B cell (primary cell): ENCODE measurements at regions not wholly inside any gene's neighbourhood (a gene's known extent, or its start where the extent isn't known, plus 50 kb on each side); places are given as distances from the start of the nearest gene placed in this dataset.

Source experiments
- ATAC-seq: fragments of 200-7000 bp; cut with Tn5 transposase; one replicate; pipeline ENCODE4 v1.10.0; 2021; ENCODE audit warnings: low read depth, mild to moderate bottlenecking, moderate number of reproducible peaks, moderate library complexity
- CTCF ChIA-PET: fragments of 350-600 bp; sonication (Branson Sonifier 250); formaldehyde crosslinking; loops from one replicate; lab custom pipeline; 2021; ENCODE audit warnings: antibody characterized with exemption, inconsistent platforms; lab: Charles Lee
- POLR2A ChIA-PET: fragments of 350-600 bp; sonication (Branson Sonifier 250); formaldehyde crosslinking; loops from one replicate; lab custom pipeline; 2021; ENCODE audit warnings: antibody characterized with exemption; lab: Charles Lee
- DNase-seq: peaks from one replicate; pipeline ENCODE4 v3.0.0; 2013
- H2AFZ ChIP-seq: 2 replicates; pipeline ENCODE4 v1.6.1; 2012; ENCODE audit warnings: mild to moderate bottlenecking, low read depth, low read length; ENCODE audit not compliant: insufficient read depth, poor library complexity, severe bottlenecking
- H3K27ac ChIP-seq, 2 donors: 1 replicate in 1 of 2; 2 replicates in 1 of 2; pipeline ENCODE4 v1.5.1; 2012 to 2013; ENCODE audit warnings: low read length in 2 of 2, mild to moderate bottlenecking in 2 of 2, moderate library complexity in 1 of 2
- H3K27me3 ChIP-seq, 4 experiments: fragments of 200-600 bp in 1 of 4; sonication (generic) in 1 of 4; replicated peaks in 1 of 4; 1 replicate in 2 of 4; 2 replicates in 2 of 4; pipeline versions ENCODE4 v1.6.1 to v1.7.0; 2013 to 2016; ENCODE audit warnings: low read length in 3 of 4, mild to moderate bottlenecking in 2 of 4, mixed read lengths in 1 of 4, moderate library complexity in 1 of 4; ENCODE audit not compliant: insufficient read depth in 4 of 4, control insufficient read depth in 3 of 4; ENCODE audit errors: control extremely low read depth in 1 of 4
- H3K36me3 ChIP-seq, 2 experiments: replicated peaks in 1 of 2; 1 replicate in 1 of 2; 2 replicates in 1 of 2; pipeline versions ENCODE4 v1.6.1 to v1.7.1; 2013; ENCODE audit warnings: low read length in 1 of 2; ENCODE audit not compliant: insufficient read depth in 2 of 2, control insufficient read depth in 1 of 2; ENCODE audit errors: control extremely low read depth in 1 of 2, extremely low read depth in 1 of 2
- H3K4me1 ChIP-seq, 2 donors: fragments of 200-600 bp in 1 of 2; sonication (generic) in 1 of 2; 1 replicate in 1 of 2; 2 replicates in 1 of 2; pipeline versions ENCODE4 v1.5.1 to v1.6.1; 2013 to 2017; ENCODE audit warnings: low read length in 2 of 2; ENCODE audit not compliant: control insufficient read depth in 2 of 2, insufficient read depth in 2 of 2
- H3K4me2 ChIP-seq: replicated peaks from 2 replicates; pipeline ENCODE3; 2012; ENCODE audit warnings: mild to moderate bottlenecking, low read depth, low read length; ENCODE audit not compliant: poor library complexity, severe bottlenecking
- H3K4me3 ChIP-seq, 5 experiments: fragments of 200-600 bp in 1 of 5; sonication (generic) in 1 of 5; 1 replicate in 3 of 5; 2 replicates in 2 of 5; pipeline versions ENCODE4 v1.5.1 to v1.7.0; 2011 to 2016; ENCODE audit warnings: low read length in 4 of 5, mild to moderate bottlenecking in 4 of 5, low read depth in 2 of 5, control low read depth in 1 of 5, moderate library complexity in 1 of 5; ENCODE audit not compliant: insufficient read depth in 1 of 5; ENCODE audit errors: control extremely low read depth in 1 of 5, extremely low read depth in 1 of 5
- H3K79me2 ChIP-seq: fragments of 200-600 bp; sonication (generic); one replicate; pipeline ENCODE4 v1.6.0; 2016; ENCODE audit warnings: low read length; ENCODE audit not compliant: control insufficient read depth, insufficient read depth
- H3K9ac ChIP-seq: fragments of 200-600 bp; sonication (generic); 2 replicates; pipeline ENCODE4 v1.6.1; 2017; ENCODE audit warnings: mild to moderate bottlenecking, low read length, moderate library complexity
- H3K9me3 ChIP-seq, 3 donors: one replicate each; pipeline versions ENCODE4 v1.6.1 to v1.7.1; 2013; ENCODE audit warnings: low read length in 2 of 3; ENCODE audit not compliant: control insufficient read depth in 2 of 3, insufficient read depth in 1 of 3; ENCODE audit errors: control extremely low read depth in 1 of 3
- H4K20me1 ChIP-seq: 2 replicates; pipeline ENCODE4 v1.6.0; 2012; ENCODE audit warnings: mild to moderate bottlenecking, low read length; ENCODE audit not compliant: insufficient read depth, control insufficient read depth, poor library complexity, severe bottlenecking
- H3K27ac Mint-ChIP-seq: one replicate; pipeline ENCODE4 v1.8.0; 2021; ENCODE audit warnings: mixed read lengths
- H3K27me3 Mint-ChIP-seq: one replicate; pipeline ENCODE4 v1.8.0; 2021; ENCODE audit warnings: mixed read lengths
- H3K4me1 Mint-ChIP-seq: one replicate; pipeline ENCODE4 v1.8.0; 2021; ENCODE audit warnings: mixed read lengths
- H3K4me3 Mint-ChIP-seq: one replicate; pipeline ENCODE4 v1.8.0; 2021; ENCODE audit warnings: mixed read lengths
- H3K9me3 Mint-ChIP-seq: one replicate; pipeline ENCODE4 v1.8.0; 2022; ENCODE audit warnings: mixed read lengths; ENCODE audit not compliant: insufficient read depth
- CTCF ChIP-seq: fragments of 200-600 bp; IDR thresholded peaks from one replicate; pipeline ENCODE4 v1.8.0; 2022; ENCODE audit warnings: antibody characterized with exemption, mild to moderate bottlenecking
- EZH2 ChIP-seq: IDR thresholded peaks from 2 replicates; pipeline ENCODE4 v1.6.1; 2012; ENCODE audit warnings: borderline replicate concordance, low read depth, mild to moderate bottlenecking, moderate library complexity, low read length; ENCODE audit not compliant: insufficient read depth, poor library complexity, severe bottlenecking
- WGBS: methylation state at CpG from one replicate; pipeline ENCODE4 v1.1.5; 2013; ENCODE audit warnings: missing lambda C conversion rate; ENCODE audit not compliant: insufficient coverage; 5-methylcytosine and 5-hydroxymethylcytosine counted together
- intact Hi-C: fragments of 100-400 bp; cut with micrococcal nuclease; formaldehyde crosslinking; loops from one replicate; pipeline ENCODE4 v1.10.0; 2022

- TF ChIP-seq EZH2 (no peak), CTCF (no peak)
- Histone ChIP-seq H3K9ac (no peak overlapping the region), H3K4me3 (no peak overlapping the region), H3K4me2 (no peak overlapping the region), H2AFZ (no peak overlapping the region), H3K27ac (no peak overlapping the region), H3K4me1 (no peaks in the 10 kb centered on the region), H3K36me3 (no peaks in the 10 kb centered on the region), H3K79me2 (no peaks in the 10 kb centered on the region), H4K20me1 (no peaks in the 10 kb centered on the region), H3K9me3 (no peaks in the 10 kb centered on the region), H3K27me3 (no peaks in the 10 kb centered on the region)
- Mint-ChIP-seq H3K4me3 (no peak overlapping the region), H3K9me3 (peaks cover 2% of the 10 kb centered on the region), H3K27ac (no peak overlapping the region), H3K4me1 (no peaks in the 10 kb centered on the region), H3K27me3 (no peaks in the 10 kb centered on the region)
- intact Hi-C loops, result no loop called here
- WGBS, result 100% methylated on average over 1 of the region's 2 CpGs
- ChIA-PET POLR2A (no interaction called here), CTCF (no interaction called here)
- DNase-seq (no peak), ATAC-seq (no peak)
These were observed 2095.9 kb downstream of the ARAP2 start for GRCh38 chr4:34148322-34148908.

- no peaks in the 10 kb centered on the region for H3K79me2 ChIP-seq
- H3K27me3 ChIP-seq, result no peaks in the 10 kb centered on the region
- no peak overlapping the region for H3K27ac ChIP-seq
- no peaks in the 10 kb centered on the region for H3K36me3 ChIP-seq
- ATAC-seq (no peak), DNase-seq (no peak)
- intact Hi-C loops, result no loop called here
- H3K9ac ChIP-seq, result no peak overlapping the region
- CTCF ChIA-PET, result no interaction called here
- H3K4me2 ChIP-seq, result no peak overlapping the region
- Mint-ChIP-seq H3K4me3 (no peak overlapping the region), H3K27ac (no peak overlapping the region), H3K4me1 (no peaks in the 10 kb centered on the region), H3K27me3 (no peaks in the 10 kb centered on the region), H3K9me3 (no peaks in the 10 kb centered on the region)
- H3K4me3 ChIP-seq, result no peak overlapping the region
- H4K20me1 ChIP-seq, result no peaks in the 10 kb centered on the region
- H2AFZ ChIP-seq, result no peak overlapping the region
- H3K4me1 ChIP-seq, result no peaks in the 10 kb centered on the region
- no peaks in the 10 kb centered on the region for H3K9me3 ChIP-seq
- TF ChIP-seq EZH2 (no peak), CTCF (no peak)
- POLR2A ChIA-PET, result no interaction called here
These were observed 2086.8 kb downstream of the ARAP2 start for GRCh38 chr4:34157547-34157946.
